ENCODE measurements at regions not wholly inside any gene's neighbourhood (a gene's known extent, or its start where the extent isn't known, plus 50 kb on each side); places are given as distances from the start of the nearest gene placed in this dataset.

- Mint-ChIP-seq H3K27me3 (ENCODE audit: unreplicated experiment) (no peaks in the 10 kb centered on the region), H3K9me3 (ENCODE audit: low read depth, unreplicated experiment) (no peaks in the 10 kb centered on the region), H3K4me3 (ENCODE audit: low read depth, unreplicated experiment) (no peak overlapping the region), H3K36me3 (ENCODE audit: insufficient read depth, unreplicated experiment) (no peaks in the 10 kb centered on the region), H3K4me1 (ENCODE audit: low read depth, unreplicated experiment) (peaks cover 8% of the 10 kb centered on the region), H3K27ac (ENCODE audit: unreplicated experiment) (no peak overlapping the region)
- BruUV-seq (replicated peaks) = no TSS peak
- intact Hi-C loops (cut with micrococcal nuclease; ENCODE audit: unreplicated experiment) = loop anchor here (10.0 kb wide), 1 partner anchor 502 kb away; no protein-coding TSS in a partner anchor
- no peak for TF ChIP-seq CTCF (IDR thresholded peaks at IDR 0.05; ENCODE audit: unreplicated experiment)
- DNase-seq = no peak
- CTCF ChIA-PET = no interaction called here
Observed at GRCh38 chr4:96356591-96357370, 516.9 kb downstream of the PDHA2 start.

- CTCF ChIA-PET = no interaction called here
- TF ChIP-seq CTCF (IDR thresholded peaks at IDR 0.05; ENCODE audit: unreplicated experiment) = no peak
- DNase-seq = no peak
- H3K27me3 Mint-ChIP-seq (ENCODE audit: unreplicated experiment) = no peaks in the 10 kb centered on the region
- no peak overlapping the region for H3K27ac Mint-ChIP-seq (ENCODE audit: unreplicated experiment)
- BruUV-seq (replicated peaks) = no TSS peak
- H3K4me1 Mint-ChIP-seq (ENCODE audit: low read depth, unreplicated experiment) = no peaks in the 10 kb centered on the region
- H3K4me3 Mint-ChIP-seq (ENCODE audit: low read depth, unreplicated experiment) = no peak overlapping the region
- intact Hi-C loops (cut with micrococcal nuclease; ENCODE audit: unreplicated experiment) = no loop called here
- H3K36me3 Mint-ChIP-seq (ENCODE audit: insufficient read depth, unreplicated experiment) = no peaks in the 10 kb centered on the region
- no peaks in the 10 kb centered on the region for H3K9me3 Mint-ChIP-seq (ENCODE audit: low read depth, unreplicated experiment)
Observed at GRCh38 chr4:96366632-96367031, 526.7 kb downstream of the PDHA2 start.

GRCh38 chr4:96375367-96375766, 535.5 kb downstream of the PDHA2 start:
- no TSS peak for BruUV-seq (replicated peaks)
- H3K9me3 Mint-ChIP-seq (ENCODE audit: low read depth, unreplicated experiment) = no peaks in the 10 kb centered on the region
- no peak overlapping the region for H3K27ac Mint-ChIP-seq (ENCODE audit: unreplicated experiment)
- H3K4me1 Mint-ChIP-seq (ENCODE audit: low read depth, unreplicated experiment) = no peaks in the 10 kb centered on the region
- no peak overlapping the region for H3K4me3 Mint-ChIP-seq (ENCODE audit: low read depth, unreplicated experiment)
- intact Hi-C loops (cut with micrococcal nuclease; ENCODE audit: unreplicated experiment) = no loop called here
- no peaks in the 10 kb centered on the region for H3K36me3 Mint-ChIP-seq (ENCODE audit: insufficient read depth, unreplicated experiment)
- DNase-seq = no peak
- no peak for TF ChIP-seq CTCF (IDR thresholded peaks at IDR 0.05; ENCODE audit: unreplicated experiment)
- no peaks in the 10 kb centered on the region for H3K27me3 Mint-ChIP-seq (ENCODE audit: unreplicated experiment)
- CTCF ChIA-PET = no interaction called here

- Mint-ChIP-seq H3K36me3 (ENCODE audit: insufficient read depth, unreplicated experiment) (no peaks in the 10 kb centered on the region), H3K9me3 (ENCODE audit: low read depth, unreplicated experiment) (peaks cover 2% of the 10 kb centered on the region), H3K27me3 (ENCODE audit: unreplicated experiment) (no peaks in the 10 kb centered on the region), H3K27ac (ENCODE audit: unreplicated experiment) (no peak overlapping the region), H3K4me1 (ENCODE audit: low read depth, unreplicated experiment) (no peaks in the 10 kb centered on the region), H3K4me3 (ENCODE audit: low read depth, unreplicated experiment) (no peak overlapping the region)
- no peak for TF ChIP-seq CTCF (IDR thresholded peaks at IDR 0.05; ENCODE audit: unreplicated experiment)
- no TSS peak for BruUV-seq (replicated peaks)
- CTCF ChIA-PET = no interaction called here
- DNase-seq = no peak
- intact Hi-C loops (cut with micrococcal nuclease; ENCODE audit: unreplicated experiment) = no loop called here
Observed at GRCh38 chr4:96379524-96379923, 539.6 kb downstream of the PDHA2 start.
